Epithelial cell of prostate (primary cell): ENCODE measurements at regions not wholly inside any gene's neighbourhood (a gene's known extent, or its start where the extent isn't known, plus 50 kb on each side); places are given as distances from the start of the nearest gene placed in this dataset.
"Not testable (repeated sequence)": the region's sequence is repeated elsewhere in the genome, so short reads cannot be mapped to it uniquely, and the experiment has no call there.

Experiments
- DNase-seq: peaks from one replicate; pipeline ENCODE4 v3.0.0-alpha.2; 2011; ENCODE audit warnings: low read depth, low spot score
- H3K27ac ChIP-seq: fragments of 450-650 bp; 2 replicates; pipeline ENCODE4 v1.5.1; 2017; ENCODE audit warnings: mild to moderate bottlenecking

- DNase-seq, H3K27ac ChIP-seq: not testable (repeated sequence)
These were observed 61.0 kb downstream of the SPDYE17 start for GRCh38 chr7:76971201-76971600.

GRCh38 chr7:76969892-76970291 lies 62.3 kb downstream of the SPDYE17 start:
- not testable (repeated sequence) for DNase-seq, H3K27ac ChIP-seq

GRCh38 chr7:76965731-76966548 lies 66.2 kb downstream of the SPDYE17 start:
- not testable (repeated sequence) for H3K27ac ChIP-seq

GRCh38 chr7:76964050-76964449 lies 68.1 kb downstream of the SPDYE17 start:
- not testable (repeated sequence) for H3K27ac ChIP-seq, DNase-seq

More at GRCh38 chr7:76965731-76966548, 66.2 kb downstream of the SPDYE17 start:
- not testable (repeated sequence) for DNase-seq

GRCh38 chr7:76963061-76963460 lies 69.1 kb downstream of the SPDYE17 start:
- H3K27ac ChIP-seq, DNase-seq: not testable (repeated sequence)

- H3K27ac ChIP-seq, DNase-seq: not testable (repeated sequence)
These were observed 71.7 kb downstream of the SPDYE17 start for GRCh38 chr7:76960400-76960986.

DNA sequence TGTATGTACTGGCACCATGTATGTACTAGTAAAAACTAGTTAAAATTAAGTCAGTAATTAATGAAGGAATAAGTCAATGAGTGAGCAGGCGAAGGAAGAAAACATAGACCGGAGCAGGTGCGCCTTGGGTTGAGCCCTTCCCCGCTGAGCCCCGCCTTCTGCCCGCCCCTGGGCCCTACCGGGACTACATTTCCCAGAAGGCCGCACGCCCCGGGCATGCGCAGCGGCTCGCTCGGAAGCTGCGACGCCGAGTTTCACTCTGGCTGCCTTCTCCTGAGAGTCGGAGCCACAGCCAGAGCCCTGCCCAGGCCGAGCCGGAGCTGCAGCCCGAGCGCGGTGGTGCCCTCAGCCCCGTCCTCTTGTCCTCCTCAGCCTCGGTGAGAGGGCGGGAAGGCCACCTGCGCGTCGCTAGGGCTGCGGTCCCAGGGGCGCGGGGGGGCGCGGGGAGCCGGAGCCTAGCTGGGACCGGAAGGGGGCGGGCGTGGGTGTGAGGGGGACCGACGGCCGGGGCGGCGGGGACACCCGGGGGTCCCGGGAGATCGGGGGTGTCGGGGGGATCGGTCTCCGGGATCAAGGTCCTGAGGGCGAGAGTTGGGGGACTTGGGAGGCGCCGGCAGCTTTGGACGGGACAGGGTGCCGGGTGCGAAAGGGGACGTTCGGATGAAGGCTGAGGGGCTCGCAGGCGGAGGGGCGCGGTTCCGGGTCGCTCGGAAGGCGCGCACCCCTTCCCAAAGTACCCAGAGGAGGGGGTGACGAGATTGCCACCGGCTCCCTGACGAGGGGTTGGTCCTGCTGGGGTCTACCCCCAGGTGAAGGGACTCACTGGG lies 72.4 kb downstream of the SPDYE17 start:
- H3K27ac ChIP-seq, DNase-seq: not testable (repeated sequence)

GRCh38 chr7:76956531-76956930 lies 75.6 kb downstream of the SPDYE17 start:
- DNase-seq, H3K27ac ChIP-seq: not testable (repeated sequence)

- not testable (repeated sequence) for DNase-seq, H3K27ac ChIP-seq
These were observed 77.0 kb downstream of the SPDYE17 start for GRCh38 chr7:76955124-76955523.

DNA sequence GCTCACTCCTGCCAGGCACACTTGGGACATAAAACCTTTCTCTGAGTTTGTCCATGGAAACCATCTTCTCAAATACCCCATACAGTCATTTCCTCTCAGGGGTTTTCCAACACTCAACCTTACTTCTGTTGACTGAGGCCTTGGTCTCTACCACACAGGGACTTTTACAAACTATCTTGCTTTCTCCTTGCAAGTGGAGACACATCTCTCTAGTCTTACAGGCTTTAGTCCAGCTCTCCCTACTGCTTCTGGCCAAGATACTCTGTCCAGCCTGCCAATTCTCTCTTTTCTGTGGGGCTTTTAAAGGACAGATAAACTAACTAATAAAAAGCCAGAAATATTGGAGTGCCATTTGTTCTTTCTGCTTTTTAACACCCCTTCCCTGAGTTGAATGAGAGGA lies 87.6 kb downstream of the SPDYE17 start:
- DNase-seq, result not testable (repeated sequence)

DNA sequence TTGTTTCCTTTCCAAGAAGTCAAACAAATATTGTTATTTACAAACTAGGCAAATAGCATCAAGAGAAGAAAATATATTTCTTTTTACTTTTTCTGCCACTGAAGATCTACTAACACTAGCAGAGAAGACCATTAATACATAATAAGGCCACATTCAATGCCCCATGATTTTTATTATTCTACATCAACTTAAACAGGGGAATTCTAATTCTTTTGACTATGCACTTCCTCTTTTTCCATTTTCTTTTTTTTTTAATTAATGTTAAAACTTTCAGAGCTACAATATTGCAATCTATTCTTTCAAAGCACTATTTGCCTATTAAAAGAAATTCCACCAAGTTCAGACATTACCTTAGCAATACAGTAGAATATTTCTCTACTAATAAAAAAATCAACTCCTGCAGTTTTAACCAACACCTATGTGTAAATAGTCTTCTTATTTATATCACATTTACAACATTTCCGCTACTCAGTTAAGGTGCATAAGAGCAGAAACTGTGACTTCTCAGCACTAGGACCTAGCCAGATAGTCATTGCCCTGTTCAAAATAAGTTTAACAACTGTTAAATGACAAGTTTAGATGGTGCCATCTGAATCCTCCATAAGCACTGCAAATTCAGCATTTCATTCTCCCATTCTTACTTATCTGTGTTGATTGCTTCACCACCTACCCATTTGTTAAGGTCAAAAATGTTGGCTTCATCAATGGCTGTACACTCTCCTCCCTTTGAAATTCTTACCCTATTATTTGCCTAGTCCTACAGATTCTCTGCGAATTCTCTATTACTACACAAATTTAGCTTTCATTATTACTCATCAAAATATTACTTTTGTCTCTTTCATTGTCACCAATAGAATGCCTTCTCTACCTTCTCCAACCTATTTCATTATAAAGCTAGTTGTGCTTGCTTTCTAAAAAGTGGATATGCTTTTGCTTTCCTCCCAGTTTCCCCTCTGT lies 90.1 kb downstream of the SPDYE17 start:
- not testable (repeated sequence) for DNase-seq

More for the DNA sequence above, 87.6 kb downstream of the SPDYE17 start:
- not testable (repeated sequence) for H3K27ac ChIP-seq

GRCh38 chr7:76937781-76938180 lies 94.4 kb downstream of the SPDYE17 start:
- H3K27ac ChIP-seq, DNase-seq: not testable (repeated sequence)

More for the DNA sequence above, 90.1 kb downstream of the SPDYE17 start:
- not testable (repeated sequence) for H3K27ac ChIP-seq

DNA sequence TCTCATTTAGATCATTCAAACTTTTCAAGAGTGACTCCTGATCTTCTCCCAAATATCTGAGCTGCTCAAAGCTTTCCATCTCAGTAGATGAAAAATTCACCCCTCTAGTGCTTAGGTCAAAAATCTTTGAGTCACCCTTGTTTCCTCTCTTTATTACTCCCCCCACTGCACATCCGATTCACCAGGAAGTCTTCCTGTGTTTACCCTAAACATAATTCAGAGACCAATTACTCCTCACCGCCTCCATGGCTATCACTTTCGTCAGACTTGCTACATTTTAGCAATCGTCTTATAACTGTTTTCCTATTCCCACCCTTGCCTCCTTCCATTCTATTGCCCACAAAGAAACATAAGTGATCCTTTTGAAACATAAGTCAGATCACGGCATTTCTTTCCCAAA lies 94.8 kb downstream of the SPDYE17 start:
- DNase-seq, H3K27ac ChIP-seq: not testable (repeated sequence)

DNA sequence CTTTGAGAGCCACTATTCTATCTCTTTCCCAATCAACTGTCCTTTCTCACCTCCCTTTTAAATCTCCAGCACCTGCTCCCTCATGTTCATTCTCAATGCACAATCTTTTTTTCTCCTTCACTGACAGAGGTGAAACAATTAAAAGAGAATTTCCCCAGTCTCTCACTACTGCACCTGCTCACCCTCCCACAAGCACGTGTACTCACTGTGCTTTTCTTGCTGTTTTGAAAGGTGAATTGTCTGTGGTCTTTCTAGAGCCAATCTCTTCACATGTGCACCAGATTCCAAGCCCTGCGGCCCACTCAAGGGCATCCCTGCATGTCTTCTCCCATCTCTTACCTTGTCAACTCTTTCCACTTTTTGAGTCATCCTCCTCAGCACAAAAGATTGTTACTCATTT lies 95.8 kb downstream of the SPDYE17 start:
- DNase-seq, result not testable (repeated sequence)

GRCh38 chr7:76934711-76935110 lies 97.5 kb downstream of the SPDYE17 start:
- not testable (repeated sequence) for DNase-seq

More for the DNA sequence above, 95.8 kb downstream of the SPDYE17 start:
- H3K27ac ChIP-seq, result not testable (repeated sequence)

DNA sequence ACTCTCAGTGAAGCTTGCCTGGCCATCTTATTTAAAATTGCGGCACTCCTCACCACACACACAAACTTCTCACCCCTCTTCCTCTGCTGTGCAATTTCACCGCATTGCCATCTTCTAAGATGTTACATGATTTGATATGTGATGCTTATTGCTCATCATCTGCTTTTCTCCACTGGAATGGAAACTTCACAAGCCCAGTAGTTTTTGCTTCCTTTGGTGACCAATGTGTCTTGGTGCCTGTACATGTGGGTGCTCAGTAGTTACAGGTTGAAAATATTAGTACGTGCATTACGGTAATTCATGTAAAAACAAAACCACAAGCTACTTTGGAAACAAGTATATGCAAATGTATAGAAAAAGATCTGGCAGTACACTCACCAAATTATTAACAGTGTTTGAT lies 99.2 kb downstream of the SPDYE17 start:
- not testable (repeated sequence) for H3K27ac ChIP-seq, DNase-seq

More at GRCh38 chr7:76934711-76935110, 97.5 kb downstream of the SPDYE17 start:
- H3K27ac ChIP-seq, result not testable (repeated sequence)

GRCh38 chr7:76931441-76931840 lies 100.7 kb downstream of the SPDYE17 start:
- DNase-seq, H3K27ac ChIP-seq: not testable (repeated sequence)

DNA sequence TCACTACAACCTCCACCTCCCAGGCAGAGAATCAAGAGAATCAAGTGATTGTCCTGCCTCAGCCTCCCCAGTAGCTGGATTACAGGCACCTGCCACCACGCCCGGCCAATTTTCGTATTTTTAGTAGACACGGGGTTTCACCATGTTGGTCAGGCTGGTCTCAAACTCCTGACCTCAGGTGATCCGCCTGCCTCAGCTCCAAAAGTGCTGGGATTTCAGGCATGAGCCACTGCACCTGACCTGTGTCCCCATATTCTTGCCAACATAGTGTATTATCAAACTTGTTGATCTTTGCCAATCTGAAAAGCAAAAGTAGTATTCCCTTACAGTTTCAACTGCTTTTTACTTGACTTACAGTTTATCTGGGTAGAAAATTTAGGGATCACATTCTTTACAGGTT lies 101.7 kb downstream of the SPDYE17 start:
- DNase-seq, H3K27ac ChIP-seq: not testable (repeated sequence)

DNA sequence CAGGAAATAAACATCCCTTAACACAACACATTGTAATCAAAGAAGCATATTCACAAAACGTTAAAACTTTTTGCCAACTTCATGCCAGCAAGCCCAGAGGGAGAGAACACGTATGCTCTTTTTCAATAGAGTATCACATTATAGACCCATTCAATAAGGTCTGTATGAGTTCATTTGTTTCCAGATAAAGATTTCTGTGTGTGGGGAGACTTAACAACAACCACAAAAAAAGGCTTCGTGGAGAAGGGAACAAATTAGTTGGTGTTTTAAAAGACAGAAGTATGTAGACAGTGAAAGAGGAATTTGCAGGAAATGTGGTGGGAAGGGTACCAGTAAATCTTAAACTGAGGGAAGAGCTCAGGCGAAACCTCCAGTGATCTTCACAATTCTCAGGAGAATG lies 103.4 kb downstream of the SPDYE17 start:
- not testable (repeated sequence) for H3K27ac ChIP-seq, DNase-seq
